H9 (cell line): ENCODE measurements at regions not wholly inside any gene's neighbourhood (a gene's known extent, or its start where the extent isn't known, plus 50 kb on each side); places are given as distances from the start of the nearest gene placed in this dataset.
A peak's percentile ranks its signal among the peaks of the same experiment; 100 is the strongest.

Experiments
- DNase-seq: peaks from one replicate; pipeline ENCODE4 v3.0.0-alpha.2; 2017
- H2AFZ ChIP-seq: one replicate; pipeline ENCODE4 v1.6.1; 2013; ENCODE audit warnings: mild to moderate bottlenecking, low read length, control low read depth, moderate library complexity
- H2AK5ac ChIP-seq: 2 replicates; pipeline ENCODE4 v1.6.1; 2013; ENCODE audit warnings: low read length, control low read depth, mixed read lengths; ENCODE audit not compliant: insufficient read length
- H2BK120ac ChIP-seq: one replicate; pipeline ENCODE4 v1.6.1; 2013; ENCODE audit warnings: low read depth, mild to moderate bottlenecking, low read length, control low read depth, inconsistent platforms; ENCODE audit not compliant: poor library complexity, severe bottlenecking
- H2BK12ac ChIP-seq: 2 replicates; pipeline ENCODE4 v1.6.1; 2013; ENCODE audit warnings: low read length, control low read depth, mixed read lengths, low read depth; ENCODE audit not compliant: insufficient read length
- H2BK15ac ChIP-seq: 2 replicates; pipeline ENCODE4 v1.6.1; 2013; ENCODE audit warnings: low read depth, low read length, control low read depth
- H2BK20ac ChIP-seq: one replicate; pipeline ENCODE4 v1.6.1; 2013; ENCODE audit warnings: low read depth, mild to moderate bottlenecking, low read length, control low read depth, inconsistent platforms; ENCODE audit not compliant: poor library complexity, severe bottlenecking
- H2BK5ac ChIP-seq: 2 replicates; pipeline ENCODE4 v1.6.1; 2013; ENCODE audit warnings: low read length, control low read depth, mixed read lengths; ENCODE audit not compliant: insufficient read length
- H3K14ac ChIP-seq: 2 replicates; pipeline ENCODE4 v1.6.1; 2013; ENCODE audit warnings: low read length, control low read depth; ENCODE audit not compliant: insufficient read depth
- H3K18ac ChIP-seq: 2 replicates; pipeline ENCODE4 v1.6.1; 2013; ENCODE audit warnings: low read depth, mild to moderate bottlenecking, mixed read lengths, low read length, control low read depth; ENCODE audit not compliant: insufficient read length
- H3K23ac ChIP-seq: 2 replicates; pipeline ENCODE4 v1.6.1; 2013; ENCODE audit warnings: low read length, control low read depth, mixed read lengths, low read depth; ENCODE audit not compliant: insufficient read length
- H3K23me2 ChIP-seq: 2 replicates; pipeline ENCODE4 v1.6.1; 2013; ENCODE audit warnings: low read depth, mild to moderate bottlenecking, mixed read lengths, low read length, control low read depth; ENCODE audit not compliant: insufficient read length, poor library complexity, severe bottlenecking
- H3K27ac ChIP-seq: 2 replicates; pipeline ENCODE4 v1.5.1; 2013; ENCODE audit warnings: low read length, control low read depth, mixed read lengths, low read depth; ENCODE audit not compliant: insufficient read length
- H3K27me3 ChIP-seq: 2 replicates; pipeline ENCODE4 v1.6.1; 2013; ENCODE audit warnings: low read length, control low read depth, inconsistent platforms; ENCODE audit not compliant: insufficient read depth
- H3K4ac ChIP-seq: 2 replicates; pipeline ENCODE4 v1.6.1; 2013; ENCODE audit warnings: low read depth, mild to moderate bottlenecking, control low read depth, inconsistent platforms, low read length, moderate library complexity
- H3K4me1 ChIP-seq: 2 replicates; pipeline ENCODE4 v1.6.1; 2013; ENCODE audit warnings: low read length, control low read depth, inconsistent platforms; ENCODE audit not compliant: insufficient read depth
- H3K4me2 ChIP-seq: 2 replicates; pipeline ENCODE4 v1.6.1; 2013; ENCODE audit warnings: low read length, control low read depth, mixed read lengths; ENCODE audit not compliant: insufficient read length, insufficient read depth
- H3K56ac ChIP-seq: 2 replicates; pipeline ENCODE4 v1.6.1; 2013; ENCODE audit warnings: low read depth, mild to moderate bottlenecking, mixed read lengths, low read length, control low read depth; ENCODE audit not compliant: insufficient read length
- H3K79me1 ChIP-seq: 2 replicates; pipeline ENCODE4 v1.6.1; 2013; ENCODE audit warnings: low read depth, mild to moderate bottlenecking, moderate library complexity, low read length, control low read depth, inconsistent platforms; ENCODE audit not compliant: insufficient read depth, poor library complexity, severe bottlenecking
- H3K79me2 ChIP-seq: 2 replicates; pipeline ENCODE4 v1.6.1; 2013; ENCODE audit warnings: low read length, control low read depth, inconsistent platforms; ENCODE audit not compliant: insufficient read depth
- H3K9ac ChIP-seq: 2 replicates; pipeline ENCODE4 v1.6.1; 2013; ENCODE audit warnings: low read length, control low read depth, mixed read lengths; ENCODE audit not compliant: insufficient read length; ENCODE audit errors: extremely low read depth
- H3K9me3 ChIP-seq: one replicate; pipeline ENCODE4 v1.6.1; 2013; ENCODE audit warnings: low read depth, low read length, inconsistent platforms; ENCODE audit not compliant: control insufficient read depth
- H3T11ph ChIP-seq: one replicate; pipeline ENCODE4 v1.6.1; 2013; ENCODE audit warnings: mild to moderate bottlenecking, low read length, control low read depth, inconsistent platforms
- H4K20me1 ChIP-seq: one replicate; pipeline ENCODE4 v1.6.1; 2013; ENCODE audit not compliant: control insufficient read depth, insufficient read length, insufficient read depth
- H4K5ac ChIP-seq: 2 replicates; pipeline ENCODE4 v1.6.1; 2013; ENCODE audit warnings: low read depth, mild to moderate bottlenecking, mixed read lengths, low read length, control low read depth; ENCODE audit not compliant: insufficient read length
- H4K8ac ChIP-seq: replicated peaks from 2 replicates; pipeline ENCODE4 v1.6.1; 2013; ENCODE audit warnings: low read length, control low read depth, mixed read lengths, low read depth; ENCODE audit not compliant: insufficient read length
- H4K91ac ChIP-seq: 2 replicates; pipeline ENCODE4 v1.6.1; 2013; ENCODE audit warnings: low read depth, mild to moderate bottlenecking, moderate library complexity, mixed read lengths, low read length, control low read depth; ENCODE audit not compliant: insufficient read length
- H3K27ac Mint-ChIP-seq, 3 experiments: 2 replicates in 2 of 3; 3 replicates in 1 of 3; pipeline ENCODE4 v1.8.0; 2020 to 2021; ENCODE audit warnings: mixed read lengths in 3 of 3, mild to moderate bottlenecking in 1 of 3, moderate library complexity in 1 of 3
- H3K27me3 Mint-ChIP-seq: 2 replicates; pipeline ENCODE4 v1.8.0; 2021; ENCODE audit warnings: low read depth, mild to moderate bottlenecking, moderate library complexity, mixed read lengths
- H3K36me3 Mint-ChIP-seq, 3 experiments: 2 replicates in 2 of 3; 3 replicates in 1 of 3; pipeline ENCODE4 v1.8.0; 2020 to 2021; ENCODE audit warnings: low read depth in 3 of 3, mixed read lengths in 3 of 3; ENCODE audit not compliant: insufficient read depth in 1 of 3
- H3K4me1 Mint-ChIP-seq, 2 experiments: 2 replicates each; pipeline ENCODE4 v1.8.0; 2020; ENCODE audit warnings: mixed read lengths in 2 of 2
- H3K4me3 Mint-ChIP-seq, 2 experiments: 2 replicates in 1 of 2; 3 replicates in 1 of 2; pipeline ENCODE4 v1.8.0; 2020 to 2021; ENCODE audit warnings: mild to moderate bottlenecking in 2 of 2, mixed read lengths in 2 of 2, moderate library complexity in 1 of 2
- H3K9me3 Mint-ChIP-seq, 2 experiments: 2 replicates in 1 of 2; 3 replicates in 1 of 2; pipeline ENCODE4 v1.8.0; 2020; ENCODE audit warnings: mild to moderate bottlenecking in 2 of 2, mixed read lengths in 2 of 2, moderate library complexity in 1 of 2
- WGBS: extraction: QIAGEN DNeasy Blood & Tissue Kit; methylation state at CpG from one replicate; pipeline ENCODE4 v1.1.7; 2013; ENCODE audit warnings: missing lambda C conversion rate, low lambda C conversion rate, mixed read lengths; ENCODE audit not compliant: insufficient read length; ENCODE audit errors: extremely low coverage; 5-methylcytosine and 5-hydroxymethylcytosine counted together
- TF ChIP-seq, protein P1 (sequence below): fragments of 200-600 bp; sonication (generic); conservative IDR thresholded peaks from 3 replicates; pipeline ENCODE4 v1.8.0; 2021; ENCODE audit warnings: antibody characterized with exemption, mild to moderate bottlenecking

- H3K18ac ChIP-seq: no peak overlapping the region
- H3K23me2 ChIP-seq: no peaks in the 10 kb centered on the region
Measured at GRCh38 chr7:115719963-115720362, 310.6 kb downstream of the TFEC start.

More at GRCh38 chr7:115719963-115720362, 310.6 kb downstream of the TFEC start:
- Mint-ChIP-seq H3K27ac (peak overlapping the region in 1 of 3 experiments; percentile 53; a peak in 2 of 7 replicates), H3K4me3 (no peak overlapping the region), H3K36me3 (no peaks in the 10 kb centered on the region), H3K4me1 (no peaks in the 10 kb centered on the region; a peak in 1 of 4 replicates), H3K27me3 (no peaks in the 10 kb centered on the region), H3K9me3 (no peaks in the 10 kb centered on the region)
- peaks cover 2% of the 10 kb centered on the region; the same call in 1 of the 2 replicates for H3K4me1 ChIP-seq
- no peak overlapping the region for H3K23ac ChIP-seq
- no peak for DNase-seq
- no peak overlapping the region for H4K8ac ChIP-seq
- no peak overlapping the region for H3K56ac ChIP-seq
- H3K4ac ChIP-seq: no peak overlapping the region
- no peak overlapping the region for H3K4me2 ChIP-seq
- no peaks in the 10 kb centered on the region for H3K79me2 ChIP-seq
- no peak overlapping the region for H3K9ac ChIP-seq
- H3K27me3 ChIP-seq: no peaks in the 10 kb centered on the region
- no peak overlapping the region for H2BK12ac ChIP-seq
- WGBS: no CpG with 5 or more reads among the region's 5 CpGs
- no peaks in the 10 kb centered on the region for H3K9me3 ChIP-seq
- H3K27ac ChIP-seq: no peak overlapping the region
- H4K5ac ChIP-seq: no peak overlapping the region
- no peak overlapping the region for H4K91ac ChIP-seq
- no peak overlapping the region for H2AFZ ChIP-seq
- H2BK15ac ChIP-seq: no peak overlapping the region
- no peaks in the 10 kb centered on the region for H4K20me1 ChIP-seq
- no peak overlapping the region for H2BK5ac ChIP-seq
- H2BK120ac ChIP-seq: no peak overlapping the region
- H2BK20ac ChIP-seq: no peak overlapping the region
- H3T11ph ChIP-seq: no peak overlapping the region
- TF ChIP-seq, protein P1, sequence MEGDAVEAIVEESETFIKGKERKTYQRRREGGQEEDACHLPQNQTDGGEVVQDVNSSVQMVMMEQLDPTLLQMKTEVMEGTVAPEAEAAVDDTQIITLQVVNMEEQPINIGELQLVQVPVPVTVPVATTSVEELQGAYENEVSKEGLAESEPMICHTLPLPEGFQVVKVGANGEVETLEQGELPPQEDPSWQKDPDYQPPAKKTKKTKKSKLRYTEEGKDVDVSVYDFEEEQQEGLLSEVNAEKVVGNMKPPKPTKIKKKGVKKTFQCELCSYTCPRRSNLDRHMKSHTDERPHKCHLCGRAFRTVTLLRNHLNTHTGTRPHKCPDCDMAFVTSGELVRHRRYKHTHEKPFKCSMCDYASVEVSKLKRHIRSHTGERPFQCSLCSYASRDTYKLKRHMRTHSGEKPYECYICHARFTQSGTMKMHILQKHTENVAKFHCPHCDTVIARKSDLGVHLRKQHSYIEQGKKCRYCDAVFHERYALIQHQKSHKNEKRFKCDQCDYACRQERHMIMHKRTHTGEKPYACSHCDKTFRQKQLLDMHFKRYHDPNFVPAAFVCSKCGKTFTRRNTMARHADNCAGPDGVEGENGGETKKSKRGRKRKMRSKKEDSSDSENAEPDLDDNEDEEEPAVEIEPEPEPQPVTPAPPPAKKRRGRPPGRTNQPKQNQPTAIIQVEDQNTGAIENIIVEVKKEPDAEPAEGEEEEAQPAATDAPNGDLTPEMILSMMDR: no peak
- no peak overlapping the region for H2AK5ac ChIP-seq
- H3K14ac ChIP-seq: no peak overlapping the region
- no peaks in the 10 kb centered on the region for H3K79me1 ChIP-seq
